NCI-H2081 treated with DMSO at 0.1 percent for 48 hours (cell line): ENCODE measurements at regions not wholly inside any gene's neighbourhood (a gene's known extent, or its start where the extent isn't known, plus 50 kb on each side); places are given as distances from the start of the nearest gene placed in this dataset.

Source experiments
- DNase-seq: peaks from one replicate; lab custom pipeline; 2025; lab: John Stamatoyannopoulos, UW

GRCh38 chr7:130998993-130999602 lies 265.1 kb upstream of the KLF14 start:
- no peak for DNase-seq

GRCh38 chr7:130999926-131000325 lies 265.9 kb upstream of the KLF14 start:
- DNase-seq, result no peak

- no peak for DNase-seq
Measured at GRCh38 chr7:131000389-131000788, 266.4 kb upstream of the KLF14 start.

GRCh38 chr7:131000873-131001272 lies 266.9 kb upstream of the KLF14 start:
- DNase-seq, result no peak

GRCh38 chr7:131002600-131002999 lies 268.6 kb upstream of the KLF14 start:
- no peak for DNase-seq

GRCh38 chr7:131003634-131004033 lies 269.6 kb upstream of the KLF14 start:
- DNase-seq, result no peak

GRCh38 chr7:131004371-131004770 lies 270.4 kb upstream of the KLF14 start:
- no peak for DNase-seq

- DNase-seq, result peak; percentile 36
Measured at GRCh38 chr7:131007439-131008330, 273.7 kb upstream of the KLF14 start.

- no peak for DNase-seq
Measured at GRCh38 chr7:131008840-131009711, 275.1 kb upstream of the KLF14 start.

- DNase-seq, result no peak
Measured at GRCh38 chr7:131010029-131010716, 276.2 kb upstream of the KLF14 start.

- no peak for DNase-seq
Measured at GRCh38 chr7:131010717-131011431, 276.9 kb upstream of the KLF14 start.

GRCh38 chr7:131011432-131011742 lies 277.4 kb upstream of the KLF14 start:
- DNase-seq, result no peak

- DNase-seq, result no peak
Measured at GRCh38 chr7:131011976-131012375, 278.0 kb upstream of the KLF14 start.

GRCh38 chr7:131012477-131013031 lies 278.5 kb upstream of the KLF14 start:
- DNase-seq, result no peak

GRCh38 chr7:131013716-131014115 lies 279.7 kb upstream of the KLF14 start:
- no peak for DNase-seq

GRCh38 chr7:131014906-131015656 lies 281.1 kb upstream of the KLF14 start:
- no peak for DNase-seq

- no peak for DNase-seq
Measured at GRCh38 chr7:131015657-131015958, 281.6 kb upstream of the KLF14 start.

GRCh38 chr7:131016230-131016629 lies 282.2 kb upstream of the KLF14 start:
- DNase-seq, result no peak

GRCh38 chr7:131019351-131019750 lies 285.3 kb upstream of the KLF14 start:
- no peak for DNase-seq

GRCh38 chr7:131020759-131021261 lies 286.8 kb upstream of the KLF14 start:
- no peak for DNase-seq
